HL-60 (cell line): ENCODE measurements at regions not wholly inside any gene's neighbourhood (a gene's known extent, or its start where the extent isn't known, plus 50 kb on each side); places are given as distances from the start of the nearest gene placed in this dataset.

Experiments
- POLR2AphosphoS5 ChIP-seq: IDR thresholded peaks from 2 replicates; pipeline ENCODE4 v1.6.1; 2012; ENCODE audit warnings: low read depth
- TF ChIP-seq, protein P1 (sequence below): IDR thresholded peaks from one replicate; pipeline ENCODE4 v1.5.1; 2011; ENCODE audit warnings: low read length, control low read depth, inconsistent platforms; ENCODE audit not compliant: insufficient read depth

DNA sequence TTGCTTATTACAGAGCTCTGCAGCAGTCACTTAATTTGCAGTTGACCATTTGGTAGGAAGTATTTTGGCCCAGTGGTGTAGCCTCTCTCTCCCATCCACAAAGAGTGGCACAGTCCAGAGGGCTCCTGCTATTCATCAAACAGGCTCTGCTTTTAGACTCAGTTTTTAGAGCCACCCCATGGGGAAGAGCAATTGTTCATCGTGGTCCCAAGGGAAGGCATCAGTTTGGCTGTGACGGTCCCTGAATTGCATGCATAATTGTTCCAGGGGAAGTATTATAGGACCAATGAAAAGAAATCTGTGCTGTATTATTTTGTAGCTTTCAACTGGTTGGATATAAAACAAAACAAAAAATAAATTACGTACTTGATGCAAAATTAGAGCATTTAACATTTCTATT, 799.0 kb downstream of the DACH1 start:
- TF ChIP-seq, protein P1, sequence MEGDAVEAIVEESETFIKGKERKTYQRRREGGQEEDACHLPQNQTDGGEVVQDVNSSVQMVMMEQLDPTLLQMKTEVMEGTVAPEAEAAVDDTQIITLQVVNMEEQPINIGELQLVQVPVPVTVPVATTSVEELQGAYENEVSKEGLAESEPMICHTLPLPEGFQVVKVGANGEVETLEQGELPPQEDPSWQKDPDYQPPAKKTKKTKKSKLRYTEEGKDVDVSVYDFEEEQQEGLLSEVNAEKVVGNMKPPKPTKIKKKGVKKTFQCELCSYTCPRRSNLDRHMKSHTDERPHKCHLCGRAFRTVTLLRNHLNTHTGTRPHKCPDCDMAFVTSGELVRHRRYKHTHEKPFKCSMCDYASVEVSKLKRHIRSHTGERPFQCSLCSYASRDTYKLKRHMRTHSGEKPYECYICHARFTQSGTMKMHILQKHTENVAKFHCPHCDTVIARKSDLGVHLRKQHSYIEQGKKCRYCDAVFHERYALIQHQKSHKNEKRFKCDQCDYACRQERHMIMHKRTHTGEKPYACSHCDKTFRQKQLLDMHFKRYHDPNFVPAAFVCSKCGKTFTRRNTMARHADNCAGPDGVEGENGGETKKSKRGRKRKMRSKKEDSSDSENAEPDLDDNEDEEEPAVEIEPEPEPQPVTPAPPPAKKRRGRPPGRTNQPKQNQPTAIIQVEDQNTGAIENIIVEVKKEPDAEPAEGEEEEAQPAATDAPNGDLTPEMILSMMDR: no peak
- TF ChIP-seq POLR2AphosphoS5: no peak
